ENCODE measurements at regions not wholly inside any gene's neighbourhood (a gene's known extent, or its start where the extent isn't known, plus 50 kb on each side); places are given as distances from the start of the nearest gene placed in this dataset.

DNA sequence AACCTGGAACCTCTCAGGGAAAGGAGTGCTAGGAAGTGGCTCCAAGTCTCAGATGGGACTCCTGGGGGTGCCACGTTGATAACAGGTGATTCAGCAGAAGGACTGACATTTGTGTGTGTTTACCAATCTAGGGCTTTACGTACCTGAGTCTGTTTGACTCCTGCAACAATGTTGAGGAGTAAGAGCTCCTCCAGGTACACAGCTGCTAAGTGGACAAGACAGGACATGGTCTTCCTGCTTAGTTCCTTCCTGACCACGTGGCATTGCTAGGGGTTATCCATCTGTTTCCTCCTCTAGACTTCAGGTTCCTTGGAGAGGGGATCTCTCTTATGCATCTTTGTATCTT lies 164.5 kb upstream of the SLC24A3 start:
- Histone ChIP-seq H4K20me1 (ENCODE audit: insufficient read depth) (no peaks in the 10 kb centered on the region), H3K4me2 (no peak overlapping the region), H3K4me1 (ENCODE audit: control insufficient read depth in 1 of 2, insufficient read depth in 2 of 2, low read depth in 1 of 2, low read length in 1 of 2) (no peaks in the 10 kb centered on the region; a peak in 1 of 4 replicates), H3F3A (replicated peaks; ENCODE audit: insufficient read depth) (no peaks in the 10 kb centered on the region), H3K79me2 (ENCODE audit: insufficient read depth) (no peaks in the 10 kb centered on the region), H3K9ac (no peak overlapping the region), H3K27me3 (ENCODE audit: insufficient read depth) (0 out of 2 replicates have a peak, but pooled peaks cover 5% of the 10 kb centered on the region), H2AFZ (ENCODE audit: low read depth) (no peak overlapping the region), H3K4me3 (ENCODE audit: low read depth in 2 of 2, low read length in 1 of 2) (no peak overlapping the region), H3K27ac (ENCODE audit: low read depth in 2 of 2, low read length in 1 of 2) (no peak overlapping the region), H3K9me3 (no peaks in the 10 kb centered on the region), H3K9me2 (no peaks in the 10 kb centered on the region), H3K36me3 (replicated peaks in 1 of 2; ENCODE audit: control insufficient read depth in 1 of 2, insufficient read depth in 2 of 2, low read length in 1 of 2) (no peaks in the 10 kb centered on the region)
- WGBS (ENCODE audit: low lambda C conversion rate), result 3% methylated on average over 3 of the region's 3 CpGs
- ChIA-PET POLR2A (no interaction called here), CTCF (interaction anchor here (0.6 to 1.0 kb wide), 2 partner anchors 10 to 416 kb away, joined by 3 to 4 read pairs; no protein-coding TSS in a partner anchor)
- TF ChIP-seq NRF1 (IDR thresholded peaks at IDR 0.05; ENCODE audit: low read depth, low read length), result no peak
- no peak for DNase-seq

DNA sequence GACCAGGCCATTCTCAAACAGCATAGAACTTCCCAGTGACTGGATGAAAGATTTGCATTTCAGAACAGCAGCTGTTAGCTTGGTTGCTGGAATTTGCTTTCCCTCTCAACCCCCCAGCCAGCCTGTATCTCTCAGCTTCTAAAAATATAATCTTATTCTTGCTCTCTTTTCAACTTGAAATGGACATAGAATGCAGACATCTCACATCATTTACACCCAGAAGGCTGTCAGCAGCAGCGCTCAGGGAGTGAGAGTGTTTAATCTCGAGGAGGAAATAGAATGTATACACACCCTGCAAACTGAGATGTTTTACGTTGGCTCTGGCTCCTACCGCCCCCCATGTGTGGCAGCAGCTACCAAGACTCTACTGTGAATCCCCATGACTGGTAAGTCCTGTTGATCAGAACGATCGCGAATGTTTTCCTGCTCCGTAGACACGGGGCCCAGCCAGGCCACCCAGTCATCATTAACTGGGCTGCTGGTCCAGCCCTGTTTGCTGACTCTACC lies 163.4 kb upstream of the SLC24A3 start:
- WGBS (ENCODE audit: low lambda C conversion rate), result 8% methylated on average over 6 of the region's 9 CpGs
- H3K9me2 ChIP-seq, result no peaks in the 10 kb centered on the region
- H3K27ac ChIP-seq (ENCODE audit: low read depth in 2 of 2, low read length in 1 of 2), result no peak overlapping the region
- H3K4me2 ChIP-seq, result no peak overlapping the region
- no peaks in the 10 kb centered on the region; a peak in 1 of 4 replicates for H3K4me1 ChIP-seq (ENCODE audit: control insufficient read depth in 1 of 2, insufficient read depth in 2 of 2, low read depth in 1 of 2, low read length in 1 of 2)
- no peaks in the 10 kb centered on the region for H3F3A ChIP-seq (replicated peaks; ENCODE audit: insufficient read depth)
- H3K36me3 ChIP-seq (replicated peaks in 1 of 2; ENCODE audit: control insufficient read depth in 1 of 2, insufficient read depth in 2 of 2, low read length in 1 of 2), result no peaks in the 10 kb centered on the region
- no peaks in the 10 kb centered on the region for H3K9me3 ChIP-seq
- TF ChIP-seq SMC3 (IDR thresholded peaks at IDR 0.05; ENCODE audit: low read depth, low read length) (no peak), MEF2A (IDR thresholded peaks at IDR 0.05; ENCODE audit: borderline replicate concordance, low read depth) (no peak), USF2 (IDR thresholded peaks at IDR 0.05; ENCODE audit: borderline replicate concordance, low read depth, low read length) (no peak), MXI1 (IDR thresholded peaks at IDR 0.05; ENCODE audit: low read depth, low read length) (no peak), RAD21 (IDR thresholded peaks at IDR 0.05; ENCODE audit: low read length) (no peak), ZBTB33 (IDR thresholded peaks at IDR 0.05; ENCODE audit: borderline replicate concordance, low read depth) (no peak), TAF1 (IDR thresholded peaks at IDR 0.05; ENCODE audit: borderline replicate concordance, low read depth, low read length) (no peak), YY1 (IDR thresholded peaks at IDR 0.05; ENCODE audit: low read depth) (no peak), FOXJ3 (CRISPR knock-in tag; IDR thresholded peaks at IDR 0.05) (no peak), POLR2AphosphoS5 (IDR thresholded peaks at IDR 0.05; ENCODE audit: low read depth, low read length) (no peak), SIN3A (IDR thresholded peaks at IDR 0.05; ENCODE audit: borderline replicate concordance, low read depth, low read length) (no peak), FOXM1 (IDR thresholded peaks at IDR 0.05; ENCODE audit: low read depth) (no peak)
- TF ChIP-seq, protein P1, sequence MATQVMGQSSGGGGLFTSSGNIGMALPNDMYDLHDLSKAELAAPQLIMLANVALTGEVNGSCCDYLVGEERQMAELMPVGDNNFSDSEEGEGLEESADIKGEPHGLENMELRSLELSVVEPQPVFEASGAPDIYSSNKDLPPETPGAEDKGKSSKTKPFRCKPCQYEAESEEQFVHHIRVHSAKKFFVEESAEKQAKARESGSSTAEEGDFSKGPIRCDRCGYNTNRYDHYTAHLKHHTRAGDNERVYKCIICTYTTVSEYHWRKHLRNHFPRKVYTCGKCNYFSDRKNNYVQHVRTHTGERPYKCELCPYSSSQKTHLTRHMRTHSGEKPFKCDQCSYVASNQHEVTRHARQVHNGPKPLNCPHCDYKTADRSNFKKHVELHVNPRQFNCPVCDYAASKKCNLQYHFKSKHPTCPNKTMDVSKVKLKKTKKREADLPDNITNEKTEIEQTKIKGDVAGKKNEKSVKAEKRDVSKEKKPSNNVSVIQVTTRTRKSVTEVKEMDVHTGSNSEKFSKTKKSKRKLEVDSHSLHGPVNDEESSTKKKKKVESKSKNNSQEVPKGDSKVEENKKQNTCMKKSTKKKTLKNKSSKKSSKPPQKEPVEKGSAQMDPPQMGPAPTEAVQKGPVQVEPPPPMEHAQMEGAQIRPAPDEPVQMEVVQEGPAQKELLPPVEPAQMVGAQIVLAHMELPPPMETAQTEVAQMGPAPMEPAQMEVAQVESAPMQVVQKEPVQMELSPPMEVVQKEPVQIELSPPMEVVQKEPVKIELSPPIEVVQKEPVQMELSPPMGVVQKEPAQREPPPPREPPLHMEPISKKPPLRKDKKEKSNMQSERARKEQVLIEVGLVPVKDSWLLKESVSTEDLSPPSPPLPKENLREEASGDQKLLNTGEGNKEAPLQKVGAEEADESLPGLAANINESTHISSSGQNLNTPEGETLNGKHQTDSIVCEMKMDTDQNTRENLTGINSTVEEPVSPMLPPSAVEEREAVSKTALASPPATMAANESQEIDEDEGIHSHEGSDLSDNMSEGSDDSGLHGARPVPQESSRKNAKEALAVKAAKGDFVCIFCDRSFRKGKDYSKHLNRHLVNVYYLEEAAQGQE (IDR thresholded peaks at IDR 0.05; ENCODE audit: low read depth, low read length), result no peak
- TF ChIP-seq, protein P2, sequence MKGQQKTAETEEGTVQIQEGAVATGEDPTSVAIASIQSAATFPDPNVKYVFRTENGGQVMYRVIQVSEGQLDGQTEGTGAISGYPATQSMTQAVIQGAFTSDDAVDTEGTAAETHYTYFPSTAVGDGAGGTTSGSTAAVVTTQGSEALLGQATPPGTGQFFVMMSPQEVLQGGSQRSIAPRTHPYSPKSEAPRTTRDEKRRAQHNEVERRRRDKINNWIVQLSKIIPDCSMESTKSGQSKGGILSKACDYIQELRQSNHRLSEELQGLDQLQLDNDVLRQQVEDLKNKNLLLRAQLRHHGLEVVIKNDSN (IDR thresholded peaks at IDR 0.05; ENCODE audit: borderline replicate concordance, low read depth), result no peak
- no peaks in the 10 kb centered on the region for H4K20me1 ChIP-seq (ENCODE audit: insufficient read depth)
- no peak overlapping the region for H3K9ac ChIP-seq
- DNase-seq, result no peak
- no peak overlapping the region for H2AFZ ChIP-seq (ENCODE audit: low read depth)
- no peaks in the 10 kb centered on the region for H3K79me2 ChIP-seq (ENCODE audit: insufficient read depth)
- H3K4me3 ChIP-seq (ENCODE audit: low read depth in 2 of 2, low read length in 1 of 2), result no peak overlapping the region
- ChIA-PET CTCF (interaction anchor here (1.0 kb wide), 1 partner anchor 417 kb away, joined by 3 read pairs; no protein-coding TSS in a partner anchor), POLR2A (no interaction called here)
- no peaks in the 10 kb centered on the region for H3K27me3 ChIP-seq (ENCODE audit: insufficient read depth)
